HEK293T (cell line): ENCODE measurements at regions not wholly inside any gene's neighbourhood (a gene's known extent, or its start where the extent isn't known, plus 50 kb on each side); places are given as distances from the start of the nearest gene placed in this dataset.
"Not testable (repeated sequence)": the region's sequence is repeated elsewhere in the genome, so short reads cannot be mapped to it uniquely, and the experiment has no call there.

Experiments used
- BHLHE40 ChIP-seq: fragments of 450-650 bp; IDR thresholded peaks from 2 replicates; pipeline ENCODE4 v1.6.1; 2016; ENCODE audit warnings: mild to moderate bottlenecking, moderate library complexity, borderline replicate concordance
- FOXM1 ChIP-seq: fragments of 450-650 bp; IDR thresholded peaks from 2 replicates; pipeline ENCODE4 v1.6.1; 2017; ENCODE audit warnings: mild to moderate bottlenecking, borderline replicate concordance
- LEF1 ChIP-seq: fragments of 450-650 bp; IDR thresholded peaks from 2 replicates; pipeline ENCODE4 v1.6.1; 2017; ENCODE audit warnings: mild to moderate bottlenecking, borderline replicate concordance
- SP1 ChIP-seq: fragments of 450-650 bp; IDR thresholded peaks from 2 replicates; pipeline ENCODE4 v1.6.1; 2017
- SUZ12 ChIP-seq: fragments of 450-650 bp; IDR thresholded peaks from 2 replicates; pipeline ENCODE4 v1.6.1; 2016; ENCODE audit warnings: mild to moderate bottlenecking
- TARDBP ChIP-seq: fragments of 450-650 bp; IDR thresholded peaks from 2 replicates; pipeline ENCODE4 v1.6.1; 2016
- TF ChIP-seq, protein P1 (sequence below): fragments of 450-650 bp; IDR thresholded peaks from 2 replicates; pipeline ENCODE4 v1.6.1; 2016

DNA sequence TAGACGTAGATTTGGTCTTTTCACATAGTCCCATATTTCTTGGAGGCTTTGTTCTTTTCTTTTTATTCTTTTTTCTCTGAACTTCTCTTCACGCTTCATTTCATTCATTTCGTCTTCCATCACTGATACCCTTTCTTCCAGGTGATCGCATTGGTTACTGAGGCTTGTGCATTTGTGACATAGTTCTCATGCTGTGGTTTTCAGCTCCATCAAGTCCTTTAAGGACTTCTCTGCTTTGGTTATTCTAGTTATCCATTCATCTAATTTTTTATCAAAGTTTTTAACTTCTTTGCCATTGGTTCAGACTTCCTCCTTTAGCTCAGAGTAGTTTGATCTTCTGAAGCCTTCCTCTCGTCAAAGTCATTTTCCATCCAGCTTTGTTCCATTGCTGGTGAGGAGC is 125.8 kb downstream of the PRL start:
- TF ChIP-seq SUZ12, FOXM1, SP1, BHLHE40, LEF1, TARDBP: not testable (repeated sequence)
- TF ChIP-seq, protein P1, sequence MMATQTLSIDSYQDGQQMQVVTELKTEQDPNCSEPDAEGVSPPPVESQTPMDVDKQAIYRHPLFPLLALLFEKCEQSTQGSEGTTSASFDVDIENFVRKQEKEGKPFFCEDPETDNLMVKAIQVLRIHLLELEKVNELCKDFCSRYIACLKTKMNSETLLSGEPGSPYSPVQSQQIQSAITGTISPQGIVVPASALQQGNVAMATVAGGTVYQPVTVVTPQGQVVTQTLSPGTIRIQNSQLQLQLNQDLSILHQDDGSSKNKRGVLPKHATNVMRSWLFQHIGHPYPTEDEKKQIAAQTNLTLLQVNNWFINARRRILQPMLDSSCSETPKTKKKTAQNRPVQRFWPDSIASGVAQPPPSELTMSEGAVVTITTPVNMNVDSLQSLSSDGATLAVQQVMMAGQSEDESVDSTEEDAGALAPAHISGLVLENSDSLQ = not testable (repeated sequence)
